ENCODE measurements at regions not wholly inside any gene's neighbourhood (a gene's known extent, or its start where the extent isn't known, plus 50 kb on each side); places are given as distances from the start of the nearest gene placed in this dataset.

DNA sequence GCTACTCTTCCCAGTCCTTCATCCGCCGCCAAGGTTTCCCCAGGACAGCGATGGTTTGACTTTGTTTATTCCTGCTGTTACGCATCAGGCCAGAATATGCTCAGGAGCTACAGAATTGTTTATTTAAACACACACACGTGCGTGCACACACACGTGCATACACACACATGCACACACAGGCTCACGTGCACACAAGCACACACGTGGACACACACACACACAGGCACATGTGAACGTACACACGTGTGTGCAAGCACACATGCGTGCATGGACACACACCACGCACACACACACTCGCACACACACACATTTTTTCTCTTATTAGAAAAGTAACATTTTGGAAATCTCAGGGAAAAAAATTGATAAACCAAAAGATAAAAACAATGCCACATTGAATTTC lies 64.6 kb upstream of the UST start:
- no peak for DNase-seq (ENCODE audit: low read depth, low spot score)
- H3K4me3 ChIP-seq (ENCODE audit: low read depth, low read length), result no peak overlapping the region
- TF ChIP-seq, protein P1, sequence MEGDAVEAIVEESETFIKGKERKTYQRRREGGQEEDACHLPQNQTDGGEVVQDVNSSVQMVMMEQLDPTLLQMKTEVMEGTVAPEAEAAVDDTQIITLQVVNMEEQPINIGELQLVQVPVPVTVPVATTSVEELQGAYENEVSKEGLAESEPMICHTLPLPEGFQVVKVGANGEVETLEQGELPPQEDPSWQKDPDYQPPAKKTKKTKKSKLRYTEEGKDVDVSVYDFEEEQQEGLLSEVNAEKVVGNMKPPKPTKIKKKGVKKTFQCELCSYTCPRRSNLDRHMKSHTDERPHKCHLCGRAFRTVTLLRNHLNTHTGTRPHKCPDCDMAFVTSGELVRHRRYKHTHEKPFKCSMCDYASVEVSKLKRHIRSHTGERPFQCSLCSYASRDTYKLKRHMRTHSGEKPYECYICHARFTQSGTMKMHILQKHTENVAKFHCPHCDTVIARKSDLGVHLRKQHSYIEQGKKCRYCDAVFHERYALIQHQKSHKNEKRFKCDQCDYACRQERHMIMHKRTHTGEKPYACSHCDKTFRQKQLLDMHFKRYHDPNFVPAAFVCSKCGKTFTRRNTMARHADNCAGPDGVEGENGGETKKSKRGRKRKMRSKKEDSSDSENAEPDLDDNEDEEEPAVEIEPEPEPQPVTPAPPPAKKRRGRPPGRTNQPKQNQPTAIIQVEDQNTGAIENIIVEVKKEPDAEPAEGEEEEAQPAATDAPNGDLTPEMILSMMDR (IDR thresholded peaks at IDR 0.05; ENCODE audit: low read depth, low read length), result no peak
- in situ Hi-C loops (cut with HindIII; ENCODE audit: low sequenced_read_pairs), result no loop called here

DNA sequence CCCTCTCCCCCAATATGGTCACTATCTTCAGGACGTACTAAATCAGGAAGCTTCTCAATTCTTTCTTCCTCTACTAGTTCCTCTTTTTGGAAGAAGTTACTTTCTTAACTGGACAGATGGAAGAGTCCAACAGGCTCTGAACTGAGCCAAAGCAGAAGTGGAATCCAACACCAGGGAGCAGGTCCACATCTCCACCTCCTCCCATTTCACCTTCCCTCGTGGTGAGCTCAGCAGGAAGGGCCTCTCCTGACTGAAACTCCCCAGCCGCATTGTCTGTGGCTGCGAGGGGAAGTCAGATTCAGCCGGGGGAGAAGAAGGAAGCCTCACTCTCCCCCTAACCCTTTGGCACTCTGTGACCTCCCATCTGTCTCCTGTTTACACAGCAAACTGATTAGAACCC lies 63.8 kb upstream of the UST start:
- TF ChIP-seq, protein P1 (IDR thresholded peaks at IDR 0.05; ENCODE audit: low read depth, low read length), result no peak
- in situ Hi-C loops (cut with HindIII; ENCODE audit: low sequenced_read_pairs), result no loop called here
- no peak overlapping the region for H3K4me3 ChIP-seq (ENCODE audit: low read depth, low read length)

DNA sequence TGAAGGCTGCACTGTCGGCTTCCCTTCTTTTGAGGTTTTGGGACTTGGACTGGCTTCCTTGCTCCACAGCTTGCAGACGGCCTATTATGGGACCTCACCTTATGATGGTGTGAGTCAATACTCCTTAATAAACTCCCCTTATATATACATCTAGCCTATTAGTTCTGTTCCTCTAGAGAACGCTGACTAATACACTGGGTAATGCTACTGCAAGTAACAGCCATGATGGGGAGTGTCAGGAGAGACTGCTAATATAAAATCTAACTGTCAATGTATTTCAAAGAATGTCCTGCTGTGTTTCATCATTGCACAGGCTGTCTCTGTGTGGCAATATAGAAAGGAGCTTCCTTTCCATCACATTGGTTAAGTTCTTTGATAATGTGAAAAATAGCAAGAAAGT lies 57.7 kb upstream of the UST start:
- in situ Hi-C loops (cut with HindIII; ENCODE audit: low sequenced_read_pairs), result no loop called here

More for the DNA sequence above, 63.8 kb upstream of the UST start:
- DNase-seq (ENCODE audit: low read depth, low spot score), result no peak

DNA sequence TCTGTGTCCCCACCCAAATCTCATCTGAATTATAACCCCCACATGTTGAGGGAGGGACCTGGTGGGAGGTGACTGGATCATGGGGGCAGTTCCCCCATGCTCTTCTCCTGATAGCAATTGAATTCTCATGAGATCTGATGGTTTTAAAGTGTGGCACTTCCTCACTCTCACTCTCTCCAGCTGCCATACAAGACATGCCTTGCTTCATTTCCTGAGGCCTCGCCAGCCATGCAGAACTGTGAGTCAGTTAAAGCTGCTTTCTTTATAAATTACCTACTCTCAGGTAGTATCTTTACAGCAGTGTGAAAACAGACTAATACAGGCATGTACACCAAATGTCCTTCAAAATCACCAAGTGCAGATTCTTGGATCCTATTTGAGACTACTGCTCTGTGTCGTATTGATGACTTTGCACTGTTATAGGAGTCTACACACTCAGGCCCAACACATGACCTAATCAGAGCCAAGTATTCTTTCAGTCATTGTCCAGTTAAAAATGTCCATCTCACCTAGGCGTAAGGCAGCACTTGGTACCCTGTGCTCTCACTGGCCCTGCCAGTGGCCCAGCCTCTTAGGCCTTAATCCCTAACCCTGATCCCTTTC lies 52.8 kb upstream of the UST start:
- TF ChIP-seq, protein P1 (IDR thresholded peaks at IDR 0.05; ENCODE audit: low read depth, low read length), result no peak
- in situ Hi-C loops (cut with HindIII; ENCODE audit: low sequenced_read_pairs), result no loop called here
- H3K4me3 ChIP-seq (ENCODE audit: low read depth, low read length), result no peak overlapping the region
- DNase-seq (ENCODE audit: low read depth, low spot score), result no peak

More for the DNA sequence above, 57.7 kb upstream of the UST start:
- H3K4me3 ChIP-seq (ENCODE audit: low read depth, low read length), result no peak overlapping the region
- no peak for DNase-seq (ENCODE audit: low read depth, low spot score)
- TF ChIP-seq, protein P1 (IDR thresholded peaks at IDR 0.05; ENCODE audit: low read depth, low read length), result no peak

Data from astrocyte of the spinal cord (primary cell).